GM11168 (cell line): ENCODE measurements at regions not wholly inside any gene's neighbourhood (a gene's known extent, or its start where the extent isn't known, plus 50 kb on each side); places are given as distances from the start of the nearest gene placed in this dataset.

Source experiments
- in situ Hi-C: fragments of 300-500 bp; cut with MboI; formaldehyde crosslinking; loops from one replicate; pipeline ENCODE4 v1.12.0; 2022; ENCODE audit warnings: low sequenced_read_pairs; ENCODE audit not compliant: unreplicated experiment

DNA sequence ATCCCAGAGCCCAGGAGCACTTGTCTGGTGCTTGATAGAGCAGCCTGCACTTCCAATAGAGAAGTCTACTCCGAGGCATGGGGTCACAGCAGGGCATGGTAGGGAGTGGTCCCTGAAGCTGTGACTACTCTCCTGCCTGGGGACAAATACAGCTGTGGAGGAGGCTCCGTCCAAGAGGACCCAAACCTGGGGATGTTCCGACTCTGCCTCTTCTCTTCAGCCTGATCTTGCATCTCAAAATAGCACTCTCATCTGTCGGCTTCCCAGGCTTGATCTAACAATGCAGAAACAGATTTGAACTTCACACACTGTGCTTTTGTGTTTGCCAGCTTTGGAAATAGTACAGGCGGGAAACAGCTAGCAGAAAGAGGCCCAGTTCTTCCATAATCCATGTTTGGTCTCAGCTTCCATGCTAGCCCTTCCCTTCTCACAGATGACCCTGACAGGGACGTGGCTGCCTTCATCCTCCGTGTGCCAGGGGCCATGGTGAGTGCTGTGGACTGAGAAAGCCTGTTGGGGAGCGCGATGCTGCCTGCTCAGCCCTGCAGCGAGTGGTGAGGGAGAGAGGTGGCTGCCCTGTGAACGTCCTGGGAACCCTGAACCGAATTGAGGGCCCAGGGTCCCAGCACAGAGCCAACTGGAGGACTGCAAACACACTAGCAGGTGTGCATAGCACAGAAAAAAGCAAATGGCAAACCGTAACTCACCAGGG, 150.3 kb upstream of the GPR12 start:
- in situ Hi-C loops = no loop called here

- in situ Hi-C loops = no loop called here
Observed at GRCh38 chr13:26909477-26909876, 148.9 kb upstream of the GPR12 start.

DNA sequence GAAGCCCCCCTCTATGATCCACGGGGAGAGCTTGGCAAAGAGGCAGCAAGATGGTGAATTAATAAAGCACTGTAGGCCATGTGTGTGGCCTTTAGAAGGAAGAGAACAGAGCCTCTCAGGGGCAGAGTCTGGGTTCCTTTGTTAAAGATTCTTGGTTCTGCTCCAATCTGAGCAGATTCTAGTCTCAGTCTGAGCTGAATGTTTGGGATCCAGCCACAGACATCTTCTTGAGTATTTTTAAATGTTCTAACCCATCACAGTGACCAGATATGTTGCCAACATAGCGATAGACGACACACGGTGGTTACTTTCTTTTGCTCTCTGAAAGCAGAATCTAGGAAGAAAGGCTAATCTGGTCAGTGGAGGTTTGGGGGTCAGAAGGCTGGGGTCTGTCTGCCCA, 147.5 kb upstream of the GPR12 start:
- in situ Hi-C loops = no loop called here

GRCh38 chr13:26899202-26899601, 138.6 kb upstream of the GPR12 start:
- in situ Hi-C loops = no loop called here

GRCh38 chr13:26897706-26898550, 137.3 kb upstream of the GPR12 start:
- in situ Hi-C loops = no loop called here

GRCh38 chr13:26896986-26897668, 136.5 kb upstream of the GPR12 start:
- in situ Hi-C loops = no loop called here

DNA sequence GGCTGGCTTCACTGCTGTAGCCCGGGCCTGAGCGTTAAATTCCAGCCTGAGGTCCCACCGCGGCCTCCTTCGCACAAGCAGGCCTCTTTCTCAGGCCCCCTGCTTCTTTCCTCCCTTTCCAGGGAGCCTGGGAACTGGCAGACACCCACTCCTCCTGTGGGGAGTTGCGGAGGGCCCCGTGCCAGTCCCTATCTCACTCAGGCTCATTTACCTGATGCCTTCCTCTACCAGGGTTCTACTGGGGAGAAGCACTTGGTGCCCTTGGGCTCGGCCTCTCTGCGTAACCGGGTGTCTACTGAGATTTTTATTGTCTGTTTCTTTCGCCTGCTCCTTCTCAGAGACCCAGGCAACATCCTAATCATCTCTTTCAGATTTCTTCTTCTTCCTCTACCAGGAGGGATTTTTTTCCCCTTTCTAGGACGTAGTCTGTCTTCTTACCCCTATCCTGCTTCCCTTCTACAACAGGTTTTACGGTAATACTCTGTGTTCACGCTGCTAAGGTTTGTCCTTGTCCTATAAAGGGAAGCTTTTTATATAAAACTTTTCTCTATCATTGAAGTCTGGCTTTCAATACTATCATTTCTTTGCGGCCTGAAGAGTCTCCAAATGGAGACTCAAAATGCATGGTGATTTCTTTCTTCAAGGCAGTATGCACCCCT, 135.4 kb upstream of the GPR12 start:
- in situ Hi-C loops = no loop called here

DNA sequence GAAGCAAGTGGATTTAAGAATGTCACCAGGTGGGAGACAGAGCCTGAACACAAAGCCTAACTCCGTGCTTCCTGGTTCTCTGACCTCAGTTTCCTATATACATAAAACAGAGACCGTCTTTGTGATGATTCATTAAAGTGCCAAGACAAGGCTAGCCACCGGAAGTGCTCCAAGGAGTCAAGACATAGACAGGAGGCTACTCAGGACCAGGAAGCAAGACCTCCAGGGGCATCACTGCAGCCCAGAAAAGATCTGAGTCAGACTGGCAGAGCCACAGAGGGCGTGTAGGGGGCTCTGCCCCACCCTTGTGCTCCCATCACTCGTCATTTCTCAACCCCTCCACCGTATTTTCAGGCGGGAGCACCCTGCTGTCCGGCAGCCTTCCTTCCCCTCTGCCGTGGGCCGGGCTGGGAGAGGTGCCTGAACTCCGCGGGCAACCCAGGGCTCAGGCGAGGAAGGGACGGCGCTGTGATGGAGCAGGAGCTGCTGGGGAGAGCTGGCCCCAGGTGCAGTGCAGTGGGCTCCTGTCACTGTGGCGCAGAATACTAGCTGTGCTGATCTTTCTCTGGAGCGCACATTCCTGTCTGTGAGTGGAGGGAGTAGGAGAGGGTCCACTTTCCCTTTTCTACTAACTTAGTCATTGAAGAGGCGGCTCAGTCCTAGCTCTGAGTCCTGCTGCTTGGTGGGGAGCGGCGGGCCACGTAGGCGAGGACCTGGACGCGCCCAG, 134.7 kb upstream of the GPR12 start:
- in situ Hi-C loops = no loop called here

GRCh38 chr13:26888632-26889031, 128.0 kb upstream of the GPR12 start:
- in situ Hi-C loops = no loop called here

GRCh38 chr13:26887594-26887993, 127.0 kb upstream of the GPR12 start:
- in situ Hi-C loops = no loop called here

- in situ Hi-C loops = no loop called here
Observed at GRCh38 chr13:26883613-26884257, 123.1 kb upstream of the GPR12 start.

DNA sequence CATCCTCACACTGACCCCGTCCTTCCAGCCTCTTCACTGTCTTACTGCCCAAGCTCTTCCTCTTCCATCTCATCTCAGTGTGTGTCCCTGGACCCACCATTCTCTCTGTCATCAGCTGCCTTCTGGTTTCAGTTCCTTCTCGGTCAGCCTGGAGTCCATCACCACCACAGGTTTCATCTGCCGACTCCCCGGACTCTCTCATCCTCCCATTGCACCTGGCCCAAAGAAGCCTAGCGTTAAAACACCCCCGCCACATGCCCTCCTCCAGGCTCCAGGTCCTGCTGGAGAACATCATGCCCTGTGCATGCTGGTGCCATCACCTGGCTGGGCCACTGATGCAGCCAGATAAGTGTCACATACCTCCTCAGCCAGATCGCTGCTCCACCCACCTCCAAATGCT, 122.1 kb upstream of the GPR12 start:
- in situ Hi-C loops = no loop called here

GRCh38 chr13:26881154-26881553, 120.6 kb upstream of the GPR12 start:
- in situ Hi-C loops = no loop called here

- in situ Hi-C loops = no loop called here
Observed at GRCh38 chr13:26880735-26881134, 120.1 kb upstream of the GPR12 start.

DNA sequence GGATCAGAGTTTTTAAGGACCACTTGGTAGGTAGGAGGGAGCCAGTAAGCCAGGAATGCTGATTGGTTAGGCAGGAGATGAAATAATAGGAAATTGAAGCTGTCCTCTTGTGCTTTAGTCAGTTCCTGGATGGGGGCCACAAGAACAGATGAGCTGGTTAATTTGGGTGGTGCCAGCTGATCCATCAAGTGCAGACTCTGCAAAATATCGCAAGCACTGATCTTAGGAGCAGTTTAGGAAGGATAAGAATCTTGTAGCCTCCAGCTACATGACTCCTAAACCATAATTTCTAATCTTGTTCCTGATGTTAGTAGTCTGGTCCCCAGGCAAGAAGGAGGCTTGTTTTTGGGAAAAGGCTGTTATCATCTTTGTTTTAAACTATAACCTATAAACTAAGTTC, 117.9 kb upstream of the GPR12 start:
- in situ Hi-C loops = no loop called here

DNA sequence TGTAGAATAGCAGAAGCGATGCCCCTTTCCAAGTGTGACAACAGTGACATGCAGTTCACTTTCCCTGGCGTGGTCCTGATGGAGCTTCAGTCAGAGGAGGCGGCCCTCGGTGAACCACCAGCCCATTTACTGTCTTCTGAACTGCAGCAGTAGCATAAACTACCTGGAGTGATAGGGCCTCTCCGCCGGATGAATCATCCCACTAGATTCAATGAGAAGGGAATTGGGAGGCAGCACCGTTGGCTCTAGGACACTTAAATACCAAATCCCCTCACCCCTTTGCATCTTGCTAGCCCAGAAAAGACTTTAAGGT, 112.8 kb upstream of the GPR12 start:
- in situ Hi-C loops = no loop called here

GRCh38 chr13:26872525-26873385, 112.2 kb upstream of the GPR12 start:
- in situ Hi-C loops = no loop called here

DNA sequence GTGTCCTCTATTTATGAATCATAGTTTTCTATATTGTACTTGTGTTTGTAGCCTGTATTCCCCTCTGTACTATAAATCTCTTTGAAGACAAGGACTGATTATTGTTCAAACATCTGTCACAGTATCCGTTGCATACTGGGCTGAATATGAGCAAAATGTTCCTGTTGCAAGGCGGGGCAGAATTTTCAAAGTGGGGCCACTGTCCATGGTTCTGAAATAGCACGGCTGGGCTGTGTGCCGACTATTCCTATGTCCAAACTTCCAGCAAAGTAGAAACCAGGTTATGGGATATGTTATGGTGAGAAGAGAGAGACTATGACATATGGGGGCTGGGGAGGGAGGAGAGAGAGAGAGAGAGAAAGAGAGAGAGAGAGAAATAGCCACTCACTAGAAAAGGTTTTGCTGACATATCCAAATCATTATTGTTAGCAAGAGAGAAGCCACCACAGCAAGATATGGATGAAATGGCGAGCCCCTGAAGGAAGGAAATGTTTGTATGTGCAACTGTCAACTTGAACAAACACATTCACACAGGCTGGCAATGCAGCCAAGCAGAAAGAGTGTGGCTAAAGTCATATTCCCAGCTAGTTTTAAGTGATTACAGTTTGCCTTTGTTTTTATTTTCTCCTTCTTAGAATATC, 107.0 kb upstream of the GPR12 start:
- in situ Hi-C loops = no loop called here
